A673 (cell line): ENCODE measurements at regions not wholly inside any gene's neighbourhood (a gene's known extent, or its start where the extent isn't known, plus 50 kb on each side); places are given as distances from the start of the nearest gene placed in this dataset.
A peak's percentile ranks its signal among the peaks of the same experiment; 100 is the strongest.

Experiments used
- BruUV-seq: library from RNA; stranded (reverse); fragments of 400-500 nt; replicated peaks from 2 replicates; lab custom pipeline; 2021; lab: Mats Ljungman, UMichigan
- CTCF ChIA-PET: fragments of 300-600 bp; sonication (Branson Sonifier 250); formaldehyde crosslinking; loops from one replicate; lab custom pipeline; 2022; ENCODE audit warnings: antibody characterized with exemption; lab: Charles Lee
- POLR2A ChIA-PET: fragments of 300-600 bp; sonication (Branson Sonifier 250); formaldehyde crosslinking; loops from one replicate; lab custom pipeline; 2022; ENCODE audit warnings: antibody characterized with exemption; ENCODE audit not compliant: low non-redundant PET; lab: Charles Lee
- DNase-seq: peaks from one replicate; pipeline ENCODE4 v3.0.0-alpha.2; 2015; ENCODE audit warnings: low spot score
- H3K27ac ChIP-seq: fragments of 200-600 bp; sonication (generic); 2 replicates; pipeline ENCODE4 v1.5.1; 2016; ENCODE audit warnings: mixed run types, low read depth, mild to moderate bottlenecking, mixed read lengths, antibody characterized with exemption, low read length; ENCODE audit not compliant: poor library complexity, severe bottlenecking
- H3K27me3 ChIP-seq: fragments of 200-600 bp; sonication (generic); replicated peaks from 2 replicates; pipeline ENCODE4 v1.6.1; 2017; ENCODE audit warnings: mixed run types, low read depth, mild to moderate bottlenecking, mixed read lengths, antibody characterized with exemption, low read length; ENCODE audit not compliant: insufficient read depth, poor library complexity
- H3K36me3 ChIP-seq: fragments of 200-600 bp; sonication (generic); 2 replicates; pipeline ENCODE4 v1.6.1; 2016; ENCODE audit warnings: mixed run types, mild to moderate bottlenecking, mixed read lengths, antibody characterized with exemption, low read length; ENCODE audit not compliant: insufficient read depth, poor library complexity, severe bottlenecking
- H3K4me1 ChIP-seq: fragments of 200-600 bp; sonication (generic); 2 replicates; pipeline ENCODE4 v1.6.1; 2017; ENCODE audit warnings: mixed run types, mild to moderate bottlenecking, mixed read lengths, antibody characterized with exemption, low read length; ENCODE audit not compliant: insufficient read depth, poor library complexity, severe bottlenecking
- H3K4me3 ChIP-seq: fragments of 200-600 bp; sonication (generic); 2 replicates; pipeline ENCODE4 v1.5.1; 2016; ENCODE audit warnings: low read depth, mixed run types, mild to moderate bottlenecking, mixed read lengths, low read length; ENCODE audit not compliant: poor library complexity, severe bottlenecking
- H3K9me3 ChIP-seq: fragments of 200-600 bp; sonication (generic); 2 replicates; pipeline ENCODE4 v1.6.1; 2016; ENCODE audit warnings: mixed run types, low read depth, mild to moderate bottlenecking, mixed read lengths, antibody characterized with exemption, low read length; ENCODE audit not compliant: poor library complexity, severe bottlenecking
- CTCF ChIP-seq: fragments of 300-800, 200-600 bp; sonication (generic); conservative IDR thresholded peaks from 2 replicates; pipeline ENCODE4 v1.5.1; 2017; ENCODE audit warnings: low read depth, mild to moderate bottlenecking, antibody characterized with exemption, low read length, moderate library complexity, mixed read lengths
- EZH2 ChIP-seq: fragments of 200-600 bp; sonication (generic); IDR thresholded peaks from 2 replicates; pipeline ENCODE4 v1.6.1; 2017; ENCODE audit warnings: borderline replicate concordance, low read depth, mild to moderate bottlenecking, mixed read lengths, antibody characterized with exemption, low read length; ENCODE audit not compliant: poor library complexity, severe bottlenecking
- intact Hi-C: fragments of 100-400 bp; cut with micrococcal nuclease; formaldehyde crosslinking; loops from one replicate; pipeline ENCODE4 v1.10.0; 2022; ENCODE audit not compliant: unreplicated experiment

- TF ChIP-seq CTCF: no peak
- TF ChIP-seq EZH2: no peak
- ChIA-PET POLR2A (no interaction called here), CTCF (no interaction called here)
- Histone ChIP-seq H3K36me3 (no peaks in the 10 kb centered on the region), H3K4me1 (no peaks in the 10 kb centered on the region), H3K27me3 (no peaks in the 10 kb centered on the region), H3K9me3 (no peaks in the 10 kb centered on the region), H3K27ac (no peak overlapping the region), H3K4me3 (no peak overlapping the region)
- no TSS peak for BruUV-seq
- peak; percentile 19 for DNase-seq
- intact Hi-C loops: no loop called here
Measured at GRCh38 chr18:11324956-11325882, 175.8 kb upstream of the PIEZO2 start.

- DNase-seq: no peak
- no TSS peak for BruUV-seq
- Histone ChIP-seq H3K4me3 (no peak overlapping the region), H3K4me1 (no peaks in the 10 kb centered on the region), H3K9me3 (no peaks in the 10 kb centered on the region), H3K27ac (no peak overlapping the region), H3K27me3 (no peaks in the 10 kb centered on the region), H3K36me3 (no peaks in the 10 kb centered on the region)
- CTCF ChIA-PET: no interaction called here
- POLR2A ChIA-PET: no interaction called here
- TF ChIP-seq CTCF: no peak
- no peak for TF ChIP-seq EZH2
- intact Hi-C loops: no loop called here
Measured at GRCh38 chr18:11324510-11324909, 175.1 kb upstream of the PIEZO2 start.

- peak; percentile 11 for DNase-seq
- TF ChIP-seq CTCF (no peak), EZH2 (no peak)
- Histone ChIP-seq H3K9me3 (no peaks in the 10 kb centered on the region), H3K36me3 (no peaks in the 10 kb centered on the region), H3K27ac (no peak overlapping the region), H3K27me3 (no peaks in the 10 kb centered on the region), H3K4me1 (no peaks in the 10 kb centered on the region), H3K4me3 (no peak overlapping the region)
- no TSS peak for BruUV-seq
- ChIA-PET CTCF (no interaction called here), POLR2A (no interaction called here)
- intact Hi-C loops: no loop called here
Measured at GRCh38 chr18:11323359-11323819, 174.0 kb upstream of the PIEZO2 start.
